ENCODE measurements at regions not wholly inside any gene's neighbourhood (a gene's known extent, or its start where the extent isn't known, plus 50 kb on each side); places are given as distances from the start of the nearest gene placed in this dataset.

- H3K9me3 Mint-ChIP-seq (ENCODE audit: unreplicated experiment), result no peaks in the 10 kb centered on the region
- no peak overlapping the region for H3K27ac Mint-ChIP-seq (ENCODE audit: unreplicated experiment)
- Histone ChIP-seq H3K9me3 (ENCODE audit: insufficient read depth, low read depth, low read length) (no peaks in the 10 kb centered on the region), H3K4me2 (ENCODE audit: low read length) (no peak overlapping the region), H3K9ac (ENCODE audit: low read length) (no peak overlapping the region), H3K27me3 (ENCODE audit: insufficient read depth, low read length) (no peaks in the 10 kb centered on the region), H3K4me3 (ENCODE audit: insufficient read depth, low read depth, low read length) (no peak overlapping the region), H3K27ac (ENCODE audit: low read depth, low read length) (no peak overlapping the region), H3K4me1 (ENCODE audit: insufficient read depth, low read length) (no peaks in the 10 kb centered on the region), H2AFZ (ENCODE audit: low read depth, low read length) (no peak overlapping the region), H4K20me1 (ENCODE audit: insufficient read depth, low read length) (no peaks in the 10 kb centered on the region), H3K36me3 (ENCODE audit: insufficient read depth, low read length) (no peaks in the 10 kb centered on the region), H3K79me2 (ENCODE audit: insufficient read depth, low read length) (no peaks in the 10 kb centered on the region)
- H3K36me3 Mint-ChIP-seq (ENCODE audit: low read depth, unreplicated experiment), result no peaks in the 10 kb centered on the region
- no peak for TF ChIP-seq CTCF (IDR thresholded peaks at IDR 0.05; ENCODE audit: insufficient read depth, low read depth, low read length)
- TF ChIP-seq EZH2 (IDR thresholded peaks at IDR 0.05; ENCODE audit: insufficient read depth, low read length), result no peak
- FAIRE-seq, result no peak
- no peak overlapping the region for H3K4me3 Mint-ChIP-seq (ENCODE audit: unreplicated experiment)
- H3K27me3 Mint-ChIP-seq (ENCODE audit: low read depth, unreplicated experiment), result peaks cover 6% of the 10 kb centered on the region
- no peak for DNase-seq (ENCODE audit: low read depth)
- no peaks in the 10 kb centered on the region for H3K4me1 Mint-ChIP-seq (ENCODE audit: low read depth, unreplicated experiment)
Measured at GRCh38 chr10:80860719-80861118, 323.0 kb downstream of the SH2D4B start.

- no peak overlapping the region for H3K9ac ChIP-seq (ENCODE audit: low read length)
- H3K36me3 ChIP-seq (ENCODE audit: insufficient read depth, low read length), result no peaks in the 10 kb centered on the region
- Mint-ChIP-seq H3K9me3 (ENCODE audit: unreplicated experiment) (no peaks in the 10 kb centered on the region), H3K36me3 (ENCODE audit: low read depth, unreplicated experiment) (no peaks in the 10 kb centered on the region), H3K4me1 (ENCODE audit: low read depth, unreplicated experiment) (no peaks in the 10 kb centered on the region), H3K27ac (ENCODE audit: unreplicated experiment) (no peak overlapping the region), H3K4me3 (ENCODE audit: unreplicated experiment) (no peak overlapping the region), H3K27me3 (ENCODE audit: low read depth, unreplicated experiment) (peaks cover 4% of the 10 kb centered on the region)
- H4K20me1 ChIP-seq (ENCODE audit: insufficient read depth, low read length), result no peaks in the 10 kb centered on the region
- DNase-seq (ENCODE audit: low read depth) (no peak), FAIRE-seq (no peak)
- TF ChIP-seq CTCF (IDR thresholded peaks at IDR 0.05; ENCODE audit: insufficient read depth, low read depth, low read length) (no peak), EZH2 (IDR thresholded peaks at IDR 0.05; ENCODE audit: insufficient read depth, low read length) (no peak)
- no peaks in the 10 kb centered on the region for H3K4me1 ChIP-seq (ENCODE audit: insufficient read depth, low read length)
- no peak overlapping the region for H2AFZ ChIP-seq (ENCODE audit: low read depth, low read length)
- no peak overlapping the region for H3K4me2 ChIP-seq (ENCODE audit: low read length)
- H3K79me2 ChIP-seq (ENCODE audit: insufficient read depth, low read length), result no peaks in the 10 kb centered on the region
- H3K27me3 ChIP-seq (ENCODE audit: insufficient read depth, low read length), result no peaks in the 10 kb centered on the region
- H3K9me3 ChIP-seq (ENCODE audit: insufficient read depth, low read depth, low read length), result no peaks in the 10 kb centered on the region
- H3K4me3 ChIP-seq (ENCODE audit: insufficient read depth, low read depth, low read length), result no peak overlapping the region
- no peak overlapping the region for H3K27ac ChIP-seq (ENCODE audit: low read depth, low read length)
Measured at GRCh38 chr10:80861882-80862281, 324.2 kb downstream of the SH2D4B start.

DNA sequence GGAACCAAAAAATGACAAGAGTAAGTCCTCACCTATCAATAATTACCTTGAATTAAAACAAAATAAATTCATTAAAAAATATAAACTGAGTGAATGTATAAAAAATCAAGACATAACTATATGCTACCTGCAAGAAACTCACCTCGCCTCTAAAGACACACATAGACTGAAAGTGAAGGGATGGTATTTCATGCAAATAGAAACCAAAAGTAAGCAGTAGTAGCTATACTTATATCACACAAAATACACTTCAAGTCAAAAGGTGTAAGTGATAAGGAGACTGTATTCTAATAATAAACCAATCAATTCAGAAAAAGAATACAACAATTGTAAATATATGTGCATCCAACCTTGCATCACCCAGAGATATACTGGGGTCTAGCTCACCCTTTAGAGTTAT lies 332.6 kb downstream of the SH2D4B start:
- H3K27ac ChIP-seq (ENCODE audit: low read depth, low read length), result no peak overlapping the region
- Mint-ChIP-seq H3K4me1 (ENCODE audit: low read depth, unreplicated experiment) (no peaks in the 10 kb centered on the region), H3K36me3 (ENCODE audit: low read depth, unreplicated experiment) (no peaks in the 10 kb centered on the region), H3K27ac (ENCODE audit: unreplicated experiment) (no peak overlapping the region), H3K4me3 (ENCODE audit: unreplicated experiment) (no peak overlapping the region), H3K9me3 (ENCODE audit: unreplicated experiment) (no peaks in the 10 kb centered on the region), H3K27me3 (ENCODE audit: low read depth, unreplicated experiment) (no peaks in the 10 kb centered on the region)
- H3K4me1 ChIP-seq (ENCODE audit: insufficient read depth, low read length), result no peaks in the 10 kb centered on the region
- no peak for FAIRE-seq
- no peak overlapping the region for H3K4me2 ChIP-seq (ENCODE audit: low read length)
- no peaks in the 10 kb centered on the region for H3K36me3 ChIP-seq (ENCODE audit: insufficient read depth, low read length)
- DNase-seq (ENCODE audit: low read depth), result no peak
- no peak overlapping the region for H2AFZ ChIP-seq (ENCODE audit: low read depth, low read length)
- no peaks in the 10 kb centered on the region for H3K27me3 ChIP-seq (ENCODE audit: insufficient read depth, low read length)
- TF ChIP-seq EZH2 (IDR thresholded peaks at IDR 0.05; ENCODE audit: insufficient read depth, low read length), result no peak
- TF ChIP-seq CTCF (IDR thresholded peaks at IDR 0.05; ENCODE audit: insufficient read depth, low read depth, low read length), result no peak
- H3K9ac ChIP-seq (ENCODE audit: low read length), result no peak overlapping the region
- no peaks in the 10 kb centered on the region for H4K20me1 ChIP-seq (ENCODE audit: insufficient read depth, low read length)
- H3K4me3 ChIP-seq (ENCODE audit: insufficient read depth, low read depth, low read length), result no peak overlapping the region
- no peaks in the 10 kb centered on the region for H3K79me2 ChIP-seq (ENCODE audit: insufficient read depth, low read length)
- no peaks in the 10 kb centered on the region for H3K9me3 ChIP-seq (ENCODE audit: insufficient read depth, low read depth, low read length)

Data from astrocyte (in vitro differentiated cells and primary cell).